ENCODE measurements at regions not wholly inside any gene's neighbourhood (a gene's known extent, or its start where the extent isn't known, plus 50 kb on each side); places are given as distances from the start of the nearest gene placed in this dataset.
"Not testable (repeated sequence)": the region's sequence is repeated elsewhere in the genome, so short reads cannot be mapped to it uniquely, and the experiment has no call there.

DNA sequence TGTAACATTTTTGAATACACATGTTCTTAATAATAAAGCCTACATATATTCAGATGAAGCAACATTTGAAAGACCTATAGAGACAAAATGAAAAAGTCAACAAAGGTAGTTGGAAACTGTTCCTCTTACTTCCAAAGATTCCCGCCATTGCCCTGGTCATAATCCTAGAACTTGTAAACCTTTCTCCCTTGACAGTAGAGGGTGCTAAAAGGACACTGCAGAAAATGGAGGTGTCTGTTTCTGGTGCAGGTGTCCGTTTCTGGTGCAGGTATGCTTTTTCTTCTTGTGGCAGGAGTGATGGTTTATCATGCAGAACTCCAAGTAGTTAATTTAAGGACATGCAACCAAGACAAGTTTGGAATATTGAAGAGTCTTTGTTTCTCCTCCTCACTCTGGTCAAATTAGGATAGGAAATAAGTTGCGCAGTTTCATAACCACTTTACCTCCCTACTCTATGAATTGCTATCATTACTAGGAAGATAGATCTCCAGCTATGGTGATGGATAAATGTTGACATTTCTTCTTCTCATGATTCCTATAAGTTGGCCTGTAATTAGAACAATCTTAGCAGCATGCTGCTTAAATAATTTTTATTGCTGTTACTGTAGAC is 56.0 kb upstream of the FAM174A start:
- DNase-seq: no peak

DNA sequence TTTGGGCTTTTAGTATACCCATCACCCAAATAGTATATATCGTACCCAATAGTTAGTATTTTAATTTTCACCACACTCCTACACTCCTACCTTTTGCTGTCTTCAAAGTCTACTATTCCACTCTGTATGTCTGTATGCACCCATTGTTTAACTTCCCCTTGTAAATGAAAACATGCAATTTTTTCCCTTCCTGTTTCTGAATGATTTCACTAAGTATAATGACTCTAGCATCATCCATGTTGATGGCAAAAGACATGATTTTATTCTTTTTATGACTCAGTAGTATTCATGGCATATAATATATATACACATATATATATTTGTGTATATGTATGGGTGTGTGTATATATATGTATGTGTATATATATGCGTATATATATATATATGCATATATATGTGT is 63.1 kb upstream of the FAM174A start:
- DNase-seq: no peak

DNA sequence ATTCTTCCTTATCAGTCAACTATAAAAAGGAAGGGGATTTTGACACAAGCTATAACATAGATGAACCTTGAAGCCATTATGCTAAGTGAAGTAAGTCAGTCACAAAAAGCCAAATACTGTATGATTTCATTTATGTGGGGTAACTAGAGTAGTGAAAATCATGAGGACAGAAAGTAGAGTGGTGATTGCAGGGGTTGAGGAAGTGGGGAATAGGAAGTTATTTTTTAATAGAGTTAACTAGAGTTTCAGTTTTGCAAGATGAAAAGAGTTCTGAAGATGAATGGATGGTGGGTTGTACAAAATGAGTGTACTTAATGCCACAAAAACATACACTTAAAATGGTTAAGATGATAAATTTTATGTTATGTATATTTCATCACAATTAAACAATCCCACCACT is 65.4 kb upstream of the FAM174A start:
- DNase-seq: no peak

DNA sequence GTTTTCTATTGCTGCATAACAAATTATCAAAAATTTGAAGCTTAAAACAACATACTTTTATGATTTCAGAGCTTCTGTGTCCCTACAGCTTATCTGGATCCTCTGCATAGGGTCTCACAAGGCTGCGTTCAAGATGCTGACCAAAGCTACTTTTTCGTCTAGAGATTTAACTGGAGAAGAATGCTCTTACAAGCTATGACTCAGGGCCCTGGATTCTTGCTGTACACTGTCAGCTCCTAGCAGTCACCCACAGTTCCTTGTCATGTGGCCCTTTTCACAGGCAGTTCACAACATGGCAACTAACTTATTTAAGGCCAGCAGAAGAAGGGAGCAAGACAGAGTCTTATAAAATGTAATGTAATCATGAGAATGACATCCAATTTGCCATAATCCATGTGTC is 70.8 kb upstream of the FAM174A start:
- no peak for DNase-seq

DNA sequence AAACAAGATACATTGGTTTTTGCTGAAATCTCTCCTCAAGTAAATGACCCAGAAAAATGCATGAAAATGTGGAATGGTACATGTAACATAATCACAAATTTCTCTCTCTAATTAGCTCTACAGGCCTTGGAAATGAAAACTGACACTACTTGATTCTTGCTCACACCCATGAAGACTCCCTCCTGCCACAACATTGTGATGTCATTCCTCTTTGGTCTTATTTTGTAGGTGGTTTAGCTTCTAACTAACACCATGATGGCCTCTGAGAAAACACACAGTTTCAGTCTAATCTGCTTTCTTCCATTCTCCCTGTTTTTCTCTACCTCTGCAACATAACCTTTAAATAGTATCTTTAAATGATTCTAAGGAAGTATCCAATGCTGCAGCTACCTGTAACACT is 78.6 kb upstream of the FAM174A start:
- no peak for DNase-seq

DNA sequence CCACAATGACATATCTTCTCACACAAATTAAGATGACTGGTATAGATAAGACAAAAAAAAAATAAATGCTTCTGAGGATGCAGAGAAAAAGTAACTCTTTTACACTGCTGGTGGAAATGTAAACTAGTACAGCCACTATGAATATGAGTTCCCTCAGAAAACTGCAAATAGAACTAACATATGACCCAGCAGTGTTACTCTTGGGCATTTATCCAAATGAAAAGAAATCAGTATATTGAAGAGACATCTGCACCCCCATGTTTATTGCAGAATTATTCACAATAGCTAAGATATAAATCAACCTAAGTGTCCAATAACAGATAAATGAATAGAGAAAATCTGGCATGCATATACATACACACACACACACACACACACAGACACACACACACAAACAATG is 83.0 kb upstream of the FAM174A start:
- no peak for DNase-seq

DNA sequence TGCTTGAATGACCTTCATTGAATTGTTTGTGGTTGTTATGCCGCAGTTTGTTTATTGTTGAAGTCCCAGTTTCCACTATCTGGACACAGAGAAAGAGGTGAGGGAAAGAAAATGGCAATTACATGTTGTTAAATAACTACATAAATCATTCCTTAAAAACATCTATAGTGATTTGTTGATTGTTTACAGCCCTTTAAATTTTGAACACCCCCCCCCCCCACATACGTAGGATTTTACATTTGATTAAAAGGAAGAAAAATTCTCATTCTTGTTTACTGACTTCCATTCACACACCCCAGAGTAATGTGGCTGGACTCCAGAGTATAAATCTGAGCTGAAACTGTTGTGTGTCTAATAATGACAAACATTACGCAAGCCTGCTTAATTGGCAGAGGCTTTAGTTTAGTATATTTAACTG is 87.1 kb upstream of the FAM174A start:
- no peak for DNase-seq

DNA sequence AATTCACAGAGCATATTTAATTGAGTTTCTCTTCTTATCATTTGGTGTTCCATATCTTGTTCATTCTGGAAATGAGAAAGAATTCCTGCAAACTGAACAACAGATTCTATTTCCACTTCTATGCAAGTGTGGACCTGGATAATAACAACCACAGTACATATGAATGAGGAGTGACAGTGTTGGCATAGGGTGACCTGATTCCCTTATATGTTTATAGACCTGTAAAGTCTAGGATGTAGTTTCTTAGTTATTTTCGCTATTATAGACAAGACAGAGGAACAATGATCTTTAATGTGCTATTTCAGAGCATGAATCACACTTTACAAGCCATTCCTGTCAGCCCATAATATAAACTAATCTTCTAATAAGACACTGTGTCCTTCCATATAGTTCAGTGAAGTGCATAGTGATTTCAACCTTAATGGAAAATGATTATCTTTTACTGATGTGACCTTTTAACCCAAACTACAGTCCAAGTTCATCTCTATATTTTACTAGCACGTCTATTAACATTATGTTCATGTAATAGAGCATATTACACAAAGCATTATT is 88.2 kb upstream of the FAM174A start:
- DNase-seq: no peak

DNA sequence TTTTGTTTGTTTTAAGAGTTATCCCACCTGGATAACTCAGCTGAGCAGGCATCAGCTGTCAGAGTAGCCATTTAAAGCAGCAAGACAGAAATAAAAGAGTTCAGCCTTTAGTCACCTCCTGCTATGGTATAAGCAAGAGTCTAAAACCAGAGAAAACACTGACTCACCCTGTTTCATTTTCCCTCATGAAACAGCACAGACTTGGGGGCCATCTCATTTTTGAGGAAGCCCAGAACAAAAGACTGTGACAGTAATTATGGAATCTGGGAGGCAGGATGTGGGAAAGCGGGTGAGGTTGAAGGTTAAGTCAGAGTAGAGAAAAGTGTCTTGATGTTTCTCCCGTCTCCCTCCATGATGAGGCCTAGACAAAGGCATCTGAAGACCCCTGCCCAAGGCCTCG is 90.2 kb upstream of the FAM174A start:
- no peak for DNase-seq

DNA sequence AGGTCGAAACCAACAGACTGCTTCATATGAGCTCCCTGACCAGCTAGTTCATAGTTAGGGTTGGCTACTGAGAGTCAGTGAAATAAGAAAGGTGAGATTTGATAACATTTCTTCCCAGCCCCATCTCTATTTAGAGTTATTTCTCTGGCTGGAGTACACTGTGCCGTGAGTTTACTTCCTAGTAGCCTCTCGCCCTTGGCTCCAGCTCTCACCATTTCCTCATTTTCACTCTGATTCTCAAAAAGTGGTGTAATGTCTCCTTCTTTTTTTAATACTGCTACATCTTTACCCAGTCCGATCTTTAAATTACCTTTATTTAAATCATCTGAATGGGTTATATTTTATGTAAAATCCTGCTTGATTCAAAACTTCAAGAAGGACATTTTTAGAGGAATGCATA is 100.4 kb upstream of the FAM174A start:
- DNase-seq: no peak

DNA sequence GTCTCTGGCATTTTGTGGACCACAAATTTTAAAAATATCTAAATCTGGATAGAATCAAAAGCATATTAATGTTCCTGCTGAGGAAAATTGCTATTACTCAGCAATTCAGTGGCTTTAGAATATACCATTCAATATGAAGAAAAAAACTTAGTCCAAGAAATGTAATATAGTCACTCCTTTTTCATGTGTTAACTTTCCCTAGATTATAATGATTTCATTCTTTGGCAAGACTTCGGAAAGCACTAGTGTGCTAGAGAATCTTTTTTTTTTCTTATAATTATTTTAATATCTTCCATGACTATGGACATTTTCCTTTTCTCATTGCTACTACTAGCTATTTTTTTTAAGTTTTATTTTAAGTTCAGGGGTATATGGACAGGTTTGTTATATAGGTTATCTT is 102.4 kb upstream of the FAM174A start:
- no peak for DNase-seq

DNA sequence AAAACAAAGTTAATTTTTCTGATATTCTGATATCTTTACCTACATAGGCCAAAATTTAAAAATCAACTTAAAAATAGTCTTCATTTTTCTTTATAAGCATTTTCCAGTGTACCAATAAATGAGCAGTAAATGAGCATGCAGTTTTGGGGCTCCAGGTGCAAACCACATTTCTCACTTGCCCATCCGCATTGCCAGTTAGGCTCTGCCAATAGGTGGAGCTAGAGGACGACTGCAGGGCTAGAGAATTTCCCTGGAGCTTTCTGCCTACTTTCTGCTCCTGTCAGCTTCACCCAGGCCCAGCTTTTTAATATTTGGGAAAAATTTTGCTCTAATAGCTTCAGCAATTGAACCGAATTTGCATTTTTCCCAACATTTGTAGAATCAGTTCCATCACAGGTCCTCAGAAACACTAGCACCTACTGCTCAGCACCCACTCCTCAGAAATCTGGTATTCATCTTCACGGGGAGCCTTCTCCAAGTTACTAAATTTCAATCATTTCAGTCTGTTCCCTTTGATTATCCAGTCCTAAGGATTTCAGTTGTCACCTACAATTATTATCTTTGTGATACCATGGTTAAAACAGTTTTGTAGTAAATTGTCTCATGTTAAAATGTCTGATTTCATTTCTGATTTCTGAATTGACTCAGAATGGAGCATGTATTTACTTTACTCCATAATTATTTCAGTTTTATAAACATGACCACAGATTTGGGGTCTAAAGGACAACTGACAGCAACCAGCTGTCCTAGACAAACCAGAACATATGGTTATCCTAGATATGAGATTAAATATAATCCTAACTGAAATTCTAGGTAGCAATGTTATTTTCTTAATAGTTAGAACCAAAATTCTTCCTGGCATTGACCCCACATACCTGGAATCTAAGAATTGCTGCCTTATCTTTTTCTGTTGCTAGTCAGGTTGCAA is 104.6 kb upstream of the FAM174A start:
- peak; percentile 10 for DNase-seq

DNA sequence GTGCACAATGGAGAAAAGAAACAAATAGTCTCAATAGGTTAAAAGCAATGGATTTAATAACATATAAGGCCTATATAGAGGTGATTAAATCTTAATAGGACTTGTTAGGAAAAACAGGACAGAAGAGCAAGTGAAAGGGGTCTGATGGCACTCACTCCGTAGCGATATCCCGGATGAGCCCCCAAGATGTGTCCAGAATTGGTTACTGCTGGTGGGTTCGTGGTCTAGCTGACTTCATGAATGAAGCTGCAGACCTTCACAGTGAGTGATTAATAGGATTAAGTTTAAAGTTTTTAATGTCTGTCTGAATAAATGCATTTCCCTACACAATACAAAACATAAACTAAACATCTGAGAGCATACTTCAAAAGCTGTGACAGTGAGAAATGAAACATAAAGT is 110.4 kb upstream of the FAM174A start:
- no peak for DNase-seq

DNA sequence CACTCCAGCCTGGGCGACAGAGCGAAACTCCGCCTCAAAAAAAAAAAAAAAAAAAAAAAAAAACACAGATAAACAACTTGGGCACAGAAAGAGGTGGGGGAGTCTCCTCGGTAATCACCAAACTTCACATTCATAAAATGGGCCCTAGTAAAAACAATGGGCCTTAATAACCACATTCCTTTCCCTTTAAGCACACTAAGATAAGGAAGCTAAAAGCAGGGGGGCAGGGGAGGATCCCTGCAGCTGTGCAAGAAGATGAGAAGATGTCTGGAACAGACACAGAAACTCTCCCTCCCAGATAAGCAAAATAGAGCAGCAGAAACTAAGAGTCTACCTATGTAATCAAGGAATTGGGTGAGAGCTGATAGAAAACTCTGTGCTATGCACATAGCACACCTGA is 111.2 kb upstream of the FAM174A start:
- DNase-seq: no peak

DNA sequence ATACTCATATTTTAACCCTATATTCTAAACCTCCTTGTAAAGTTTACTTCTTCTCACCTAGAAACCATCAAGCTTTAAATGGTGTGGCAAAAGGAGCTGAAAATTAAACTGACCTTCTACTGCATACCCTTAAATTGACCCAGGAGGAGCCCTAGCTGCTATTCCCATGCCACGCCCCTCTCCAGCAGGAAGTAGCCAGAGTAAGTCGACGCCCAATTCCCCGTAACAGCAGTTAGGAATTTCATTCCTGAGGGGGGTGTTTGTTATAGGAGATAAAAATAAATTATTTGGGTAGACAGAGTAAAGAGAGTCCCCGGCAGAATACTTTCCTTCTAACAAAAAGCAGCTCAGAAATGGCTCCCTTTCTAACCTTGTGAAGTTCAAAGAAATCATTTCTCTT is 111.8 kb upstream of the FAM174A start:
- DNase-seq: no peak

DNA sequence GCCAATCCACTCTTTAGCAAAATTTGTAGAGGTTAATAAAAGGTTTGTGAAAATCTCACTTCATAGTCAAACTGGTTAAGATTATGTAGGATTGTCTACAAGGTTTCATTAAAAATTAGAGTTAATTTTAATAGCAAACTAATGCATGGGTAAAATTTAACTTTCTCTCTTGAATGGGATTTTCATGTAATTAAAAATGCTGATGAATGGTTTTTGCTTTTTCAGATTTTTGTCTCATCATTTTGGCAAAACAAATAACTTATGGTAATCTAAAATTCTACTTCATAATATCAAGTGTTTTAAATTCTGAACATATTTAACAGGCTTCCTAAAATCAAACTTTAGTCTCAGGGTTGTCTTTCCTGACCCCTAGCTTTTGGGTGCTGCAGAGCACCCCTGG is 113.8 kb upstream of the FAM174A start:
- no peak for DNase-seq

DNA sequence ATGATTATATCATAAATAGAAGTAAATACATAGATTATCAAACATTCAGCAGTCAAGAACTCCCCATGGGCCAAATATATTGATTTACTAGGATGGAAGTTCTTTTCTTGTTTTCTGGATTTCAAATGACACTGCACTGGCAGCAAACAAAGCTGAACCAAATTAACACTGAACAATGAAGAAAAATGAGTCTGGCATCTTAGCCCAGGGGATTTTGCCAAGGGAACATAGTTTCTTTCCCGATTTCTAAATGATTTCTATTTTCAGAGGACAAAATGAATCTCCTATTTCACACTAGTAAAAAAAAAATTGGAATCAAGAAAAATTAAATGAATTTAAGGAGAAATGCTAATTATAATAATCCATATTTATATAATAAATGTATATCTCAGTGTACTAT is 116.9 kb upstream of the FAM174A start:
- DNase-seq: no peak

DNA sequence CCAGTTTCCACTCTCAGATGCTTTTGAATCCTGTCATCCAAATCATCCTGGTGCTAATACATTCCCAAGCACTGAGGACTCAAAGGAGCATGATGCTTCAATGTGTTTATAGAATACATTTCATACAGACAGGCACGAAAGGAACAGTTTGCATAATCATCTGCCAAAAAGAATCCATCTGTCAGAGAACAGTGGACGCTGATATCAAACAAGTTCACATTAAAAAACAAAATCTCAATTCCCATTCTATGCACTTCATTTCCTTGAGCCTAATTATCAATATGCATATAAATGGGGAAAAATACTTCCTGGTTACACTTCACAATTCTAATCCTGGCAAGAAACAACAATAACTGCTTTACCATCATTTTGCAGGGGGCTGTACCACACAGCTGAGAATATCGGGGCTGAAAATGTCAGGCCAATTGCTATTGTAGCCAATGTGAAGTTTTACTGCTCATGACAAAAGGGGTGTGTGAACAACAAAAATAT is 125.5 kb upstream of the FAM174A start:
- DNase-seq: no peak

DNA sequence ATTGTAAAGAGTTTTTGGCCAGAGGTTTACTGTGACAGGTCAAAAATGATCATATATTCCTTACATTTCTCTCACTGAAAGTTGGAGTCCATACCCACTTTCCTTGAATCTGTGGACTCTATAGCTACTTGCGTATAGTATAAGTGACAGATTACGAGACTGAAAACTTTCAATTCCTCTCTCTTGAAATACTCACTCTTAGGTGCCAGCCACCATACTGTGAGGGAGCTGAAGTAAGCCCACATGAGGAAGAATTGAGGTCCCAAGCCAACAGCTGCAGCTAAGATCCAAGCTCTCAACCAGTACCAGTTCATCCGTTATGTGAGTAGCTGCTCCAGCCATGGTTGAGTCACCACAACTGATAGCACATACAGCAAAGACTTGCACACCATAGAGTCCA is 128.1 kb upstream of the FAM174A start:
- no peak for DNase-seq

DNA sequence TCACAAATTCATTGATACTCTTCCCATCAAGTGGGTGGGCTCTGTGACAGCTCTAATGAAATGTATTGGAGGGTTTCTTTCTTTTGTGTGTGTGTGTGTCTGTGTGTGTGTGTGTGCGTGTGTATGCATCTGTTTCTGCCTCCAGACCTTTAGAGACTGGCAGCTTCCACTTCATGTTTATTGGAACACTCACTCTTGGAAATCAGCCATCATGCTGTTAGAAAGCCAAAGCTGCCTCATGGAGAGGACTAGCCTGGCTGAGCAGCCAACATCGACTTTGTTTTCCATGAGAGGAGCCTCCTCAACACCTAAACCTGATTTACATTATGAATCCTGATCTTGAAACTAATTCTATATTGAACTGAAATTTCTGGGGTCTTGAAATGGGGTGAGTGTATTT is 128.5 kb upstream of the FAM174A start:
- no peak for DNase-seq

DNA sequence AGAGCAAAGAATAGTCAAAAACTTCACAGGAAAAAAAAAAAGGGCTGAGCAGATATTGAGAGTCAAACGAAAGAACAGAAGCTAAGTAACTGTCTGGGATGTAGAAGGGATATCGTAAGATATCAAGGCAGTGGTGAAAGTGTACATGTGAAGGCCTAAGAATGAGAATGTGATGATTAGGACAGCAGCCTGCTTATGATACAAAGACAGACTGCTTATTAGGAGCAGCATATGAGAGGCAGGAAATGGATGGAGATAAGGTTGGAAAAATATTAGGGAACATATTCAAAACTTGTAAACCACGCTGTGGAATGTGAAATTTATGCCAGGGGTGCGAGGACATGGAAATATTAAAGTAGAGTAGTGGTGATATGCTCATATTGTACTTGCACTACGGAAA is 133.1 kb upstream of the FAM174A start:
- DNase-seq: no peak

DNA sequence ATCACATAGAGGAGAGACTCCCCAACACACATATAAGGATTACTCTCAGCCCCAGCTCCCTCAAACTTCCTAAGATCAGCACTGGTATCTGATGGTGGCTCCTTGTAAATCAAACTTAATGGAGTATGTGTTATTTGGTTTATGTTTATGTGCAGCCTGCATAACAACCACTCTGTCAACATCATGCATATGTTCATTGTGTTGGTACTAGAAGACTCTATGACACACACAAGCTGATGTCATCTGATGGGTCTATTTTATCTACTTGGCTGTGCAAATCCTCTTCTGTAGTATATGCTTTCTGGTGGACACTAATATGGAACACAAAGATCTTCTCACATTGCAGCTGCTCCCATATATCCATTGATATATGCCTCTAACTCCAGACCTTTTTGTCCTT is 134.0 kb upstream of the FAM174A start:
- no peak for DNase-seq

DNA sequence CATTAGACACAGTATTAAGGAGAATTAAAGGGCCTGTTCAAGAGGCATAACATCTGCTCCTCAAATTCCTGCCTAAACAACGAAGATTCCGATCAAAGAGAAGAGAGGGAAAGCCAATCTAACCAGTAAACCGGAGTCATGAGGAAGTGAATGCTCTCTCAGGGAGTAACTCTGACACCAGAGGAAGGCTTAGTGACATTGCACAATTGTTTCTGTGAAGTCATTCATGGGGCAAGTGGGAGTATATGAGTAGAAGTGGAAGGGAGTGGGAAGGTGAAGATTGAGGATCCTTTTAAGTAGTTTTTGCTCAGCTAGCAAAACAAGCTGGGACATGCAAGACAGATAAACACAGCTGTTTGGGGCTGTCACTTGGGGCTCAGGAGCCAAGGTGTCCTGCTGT is 136.4 kb upstream of the FAM174A start:
- DNase-seq: not testable (repeated sequence)

DNA sequence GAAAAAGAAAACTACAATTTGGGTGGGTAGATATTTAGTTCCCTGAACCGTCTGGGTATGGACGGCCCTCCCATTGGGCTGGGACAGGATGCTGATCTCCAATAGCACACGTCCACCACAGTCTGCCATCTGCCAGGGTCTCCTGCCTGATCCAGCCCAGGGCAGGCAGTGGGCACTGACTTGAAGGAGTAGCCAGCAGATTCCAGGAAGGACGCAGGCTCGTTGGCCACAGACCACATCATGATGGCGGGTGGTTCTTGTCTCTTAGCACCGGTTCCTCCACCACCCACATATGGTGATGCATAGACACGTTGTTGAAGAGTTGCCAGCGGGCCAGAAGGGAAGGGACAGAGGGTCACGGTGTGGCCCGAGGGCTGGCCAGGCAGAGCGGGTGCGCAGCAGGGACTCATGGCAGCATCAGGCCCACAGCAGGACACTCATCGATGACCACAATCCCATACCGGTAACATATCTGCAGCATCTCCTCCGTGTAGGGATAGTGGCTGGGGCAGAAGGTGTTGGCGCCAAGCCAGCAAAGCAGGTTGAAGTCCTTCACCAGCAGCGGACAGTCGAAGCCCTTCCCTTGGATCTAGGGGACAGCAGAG is 155.8 kb upstream of the FAM174A start:
- not testable (repeated sequence) for DNase-seq

Measured in CD4-positive, alpha-beta T cell treated with Interferon gamma for 1 hour (primary cell).